Activated naive CD4-positive, alpha-beta T cell treated with anti-CD3 and anti-CD28 coated beads, Interleukin-2, amount 50 U/mL, for 72 hours (primary cell): ENCODE measurements at regions not wholly inside any gene's neighbourhood (a gene's known extent, or its start where the extent isn't known, plus 50 kb on each side); places are given as distances from the start of the nearest gene placed in this dataset.
"Not testable (repeated sequence)": the region's sequence is repeated elsewhere in the genome, so short reads cannot be mapped to it uniquely, and the experiment has no call there.

Source experiments
- ATAC-seq, 2 donors: fragments of 150-1000 bp; cut with Tn5 transposase; 2 replicates each; pipeline ENCODE4 v1.10.0; 2021; ENCODE audit warnings: mild to moderate bottlenecking in 2 of 2, moderate library complexity in 2 of 2
- DNase-seq, 2 donors: peaks; one replicate each; pipeline ENCODE4 v3.0.0; 2021 to 2022; ENCODE audit warnings: low spot score in 2 of 2
- H3K27ac Mint-ChIP-seq, 2 donors: one replicate each; pipeline ENCODE4 v1.8.0; 2022; ENCODE audit warnings: mild to moderate bottlenecking in 2 of 2, mixed read lengths in 2 of 2
- H3K36me3 Mint-ChIP-seq, 2 donors: one replicate each; pipeline ENCODE4 v1.8.0; 2022; ENCODE audit warnings: mixed read lengths in 2 of 2
- H3K9me3 Mint-ChIP-seq, 2 donors: one replicate each; pipeline ENCODE4 v1.8.0; 2022; ENCODE audit warnings: mixed read lengths in 2 of 2

DNA sequence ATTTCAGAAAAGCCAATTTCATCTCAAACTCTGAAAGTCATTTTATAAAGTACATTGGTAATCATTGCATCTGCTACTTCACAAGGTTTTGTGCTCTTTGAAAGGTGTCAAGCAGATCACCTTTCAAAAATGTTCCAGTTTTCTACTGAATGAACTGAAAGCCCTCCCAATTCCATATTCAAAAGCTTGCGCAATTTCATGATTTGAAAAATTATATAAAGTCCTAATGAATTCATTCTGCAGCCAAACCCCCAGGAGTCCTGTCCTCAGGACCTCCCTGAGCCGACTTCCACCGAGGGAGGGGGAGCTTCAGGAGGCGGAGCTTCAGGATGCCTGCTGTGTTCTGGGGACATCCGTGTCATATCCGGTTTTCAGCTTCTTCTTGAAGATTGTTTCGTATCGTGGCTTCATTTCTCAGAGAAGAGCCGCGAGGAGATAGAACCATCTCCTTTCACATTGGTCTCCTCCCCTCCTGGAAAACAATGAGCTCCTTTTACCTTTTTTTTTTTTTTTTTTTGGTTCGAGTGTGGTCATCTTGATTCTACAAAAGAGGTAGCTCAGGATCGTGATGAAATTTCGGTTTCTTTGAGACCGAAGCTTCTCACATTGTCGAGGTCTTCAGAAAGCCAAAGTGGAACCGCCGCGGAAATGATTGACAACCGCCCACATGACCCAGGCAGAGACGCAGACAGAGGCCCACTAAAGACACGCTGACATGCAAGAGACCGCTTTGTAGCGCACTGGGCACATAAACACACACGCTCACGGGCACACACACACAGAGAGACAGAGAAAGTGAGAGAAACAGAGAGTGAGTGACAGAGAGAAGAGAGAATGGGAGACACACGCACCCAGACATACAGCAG is 553.8 kb upstream of the ZNF337 start:
- not testable (repeated sequence) for H3K36me3 Mint-ChIP-seq, ATAC-seq, H3K27ac Mint-ChIP-seq, H3K9me3 Mint-ChIP-seq, DNase-seq

DNA sequence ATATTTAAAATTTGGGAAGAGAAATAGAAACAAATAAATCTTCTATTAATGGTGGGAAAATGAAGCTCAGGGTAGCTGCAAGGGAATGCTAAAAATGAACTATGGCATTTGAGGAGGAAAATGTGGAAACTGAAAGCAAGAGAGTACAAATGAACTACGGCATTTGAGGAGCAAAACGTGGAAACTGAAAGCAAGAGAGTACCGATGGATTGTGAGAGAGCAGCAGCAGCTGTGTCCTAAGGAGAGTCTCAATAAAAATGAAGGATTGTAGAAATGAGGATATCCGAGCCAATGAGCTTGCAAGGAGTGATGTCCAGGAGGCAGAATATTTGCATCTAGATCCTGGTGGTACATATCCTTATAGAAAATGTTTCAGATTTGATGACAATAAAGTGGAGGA is 547.1 kb upstream of the ZNF337 start:
- peaks cover 14 to 16% of the 10 kb centered on the region in 2 donors for H3K9me3 Mint-ChIP-seq
- ATAC-seq (no peak), DNase-seq (no peak)
- H3K36me3 Mint-ChIP-seq: peaks cover 10 to 13% of the 10 kb centered on the region in 2 donors
- no peak overlapping the region for H3K27ac Mint-ChIP-seq

DNA sequence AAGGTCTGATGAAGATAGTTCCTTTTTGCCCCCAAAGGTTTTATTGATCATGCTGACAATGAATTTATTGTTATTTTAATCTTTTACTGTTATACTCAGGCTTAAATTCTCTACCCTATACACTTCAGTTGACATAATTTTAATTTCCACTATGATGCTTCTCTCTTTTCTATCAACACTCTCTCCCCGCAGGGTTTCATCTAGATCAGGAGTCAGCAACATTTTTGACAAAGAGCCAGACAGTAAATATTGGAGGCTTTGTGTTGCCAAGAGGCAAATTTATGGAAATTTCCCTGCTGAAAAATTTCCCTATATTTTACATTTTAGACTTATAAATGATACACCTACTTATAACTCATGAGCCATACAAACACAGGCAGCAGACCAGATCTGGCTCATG is 524.0 kb upstream of the ZNF337 start:
- DNase-seq, ATAC-seq, H3K36me3 Mint-ChIP-seq, H3K9me3 Mint-ChIP-seq, H3K27ac Mint-ChIP-seq: not testable (repeated sequence)

DNA sequence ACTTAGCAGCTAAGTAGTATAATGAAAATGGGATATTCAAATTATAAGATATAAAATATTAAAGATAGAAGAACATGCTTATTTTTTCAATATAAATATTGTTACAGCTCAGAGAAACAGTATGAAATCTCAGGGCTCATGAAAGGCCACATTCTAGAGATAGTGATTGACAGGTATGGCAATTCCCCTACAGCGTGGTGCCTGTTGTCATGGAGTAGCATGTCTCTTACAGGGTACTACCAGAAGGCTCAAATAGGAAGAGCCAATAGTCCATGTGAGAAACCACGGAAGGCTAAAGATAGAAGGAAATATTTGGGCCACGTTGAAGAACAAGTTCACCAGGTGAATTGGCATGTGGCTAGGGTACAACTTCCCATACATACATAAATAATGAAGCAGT is 522.9 kb upstream of the ZNF337 start:
- H3K9me3 Mint-ChIP-seq, H3K27ac Mint-ChIP-seq, H3K36me3 Mint-ChIP-seq, ATAC-seq, DNase-seq: not testable (repeated sequence)

DNA sequence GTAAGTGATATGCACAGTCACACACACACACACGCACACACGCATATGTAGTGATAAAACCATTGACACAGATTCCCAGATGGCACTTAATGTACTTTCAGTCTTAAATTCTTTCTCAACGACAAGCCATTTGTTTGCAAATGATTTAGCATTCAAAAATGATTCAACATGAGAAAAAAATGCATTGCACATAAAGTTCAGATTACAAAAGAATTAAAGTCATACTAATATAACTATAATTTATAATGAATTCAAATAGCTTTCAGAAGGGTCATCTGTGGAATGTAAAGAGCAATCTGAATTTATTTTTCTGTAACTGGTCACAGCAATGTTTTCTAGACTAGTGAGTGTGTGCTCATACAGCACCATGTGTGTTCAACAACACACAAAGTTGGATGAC is 521.6 kb upstream of the ZNF337 start:
- Mint-ChIP-seq H3K36me3 (no peaks in the 10 kb centered on the region), H3K9me3 (peaks cover 7 to 12% of the 10 kb centered on the region in 2 donors), H3K27ac (no peak overlapping the region)
- DNase-seq (no peak), ATAC-seq (no peak)

DNA sequence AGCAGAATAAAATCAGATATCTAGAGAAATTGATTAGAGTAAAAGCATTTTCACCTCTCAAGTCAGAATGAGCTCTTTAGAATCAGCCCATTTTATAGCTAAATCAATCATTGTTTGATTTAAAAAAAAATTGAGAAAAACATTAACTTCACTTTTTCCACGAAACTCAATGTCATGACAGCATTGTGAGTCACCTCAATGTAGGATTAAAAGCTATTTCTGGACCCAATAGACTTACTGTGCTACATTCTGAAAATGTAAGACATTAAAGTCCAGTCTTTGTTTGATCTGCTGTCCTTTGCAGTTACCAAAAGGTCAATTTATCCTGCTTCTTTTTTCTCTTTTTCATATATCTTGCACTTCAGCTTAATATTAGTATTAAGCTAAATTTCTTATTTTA is 519.4 kb upstream of the ZNF337 start:
- H3K9me3 Mint-ChIP-seq: peaks cover 3 to 6% of the 10 kb centered on the region in 2 donors
- ATAC-seq (peak in 1 of 2 donors; percentile 48), DNase-seq (no peak)
- H3K27ac Mint-ChIP-seq: no peak overlapping the region
- no peaks in the 10 kb centered on the region for H3K36me3 Mint-ChIP-seq

DNA sequence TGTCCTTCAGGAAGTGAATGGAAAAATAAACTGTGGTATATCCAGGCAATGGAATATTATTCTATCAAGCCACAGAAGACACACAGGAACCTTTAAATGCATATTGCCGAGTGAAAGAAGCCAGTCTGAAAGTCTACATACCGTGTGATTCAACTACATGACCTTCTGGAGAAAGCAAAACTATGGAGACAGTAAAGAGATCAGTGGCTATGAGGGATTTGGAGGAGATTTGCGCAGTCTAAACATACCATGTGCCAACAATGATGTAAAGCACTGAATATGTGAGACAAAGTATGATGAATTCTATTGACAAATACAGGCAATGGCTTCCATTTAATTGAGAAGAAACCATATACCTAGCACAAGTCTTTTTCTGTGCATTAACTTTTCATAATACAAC is 518.3 kb upstream of the ZNF337 start:
- ATAC-seq (no peak), DNase-seq (no peak)
- Mint-ChIP-seq H3K36me3 (no peaks in the 10 kb centered on the region), H3K9me3 (peaks cover 3 to 6% of the 10 kb centered on the region in 2 donors), H3K27ac (no peak overlapping the region)

DNA sequence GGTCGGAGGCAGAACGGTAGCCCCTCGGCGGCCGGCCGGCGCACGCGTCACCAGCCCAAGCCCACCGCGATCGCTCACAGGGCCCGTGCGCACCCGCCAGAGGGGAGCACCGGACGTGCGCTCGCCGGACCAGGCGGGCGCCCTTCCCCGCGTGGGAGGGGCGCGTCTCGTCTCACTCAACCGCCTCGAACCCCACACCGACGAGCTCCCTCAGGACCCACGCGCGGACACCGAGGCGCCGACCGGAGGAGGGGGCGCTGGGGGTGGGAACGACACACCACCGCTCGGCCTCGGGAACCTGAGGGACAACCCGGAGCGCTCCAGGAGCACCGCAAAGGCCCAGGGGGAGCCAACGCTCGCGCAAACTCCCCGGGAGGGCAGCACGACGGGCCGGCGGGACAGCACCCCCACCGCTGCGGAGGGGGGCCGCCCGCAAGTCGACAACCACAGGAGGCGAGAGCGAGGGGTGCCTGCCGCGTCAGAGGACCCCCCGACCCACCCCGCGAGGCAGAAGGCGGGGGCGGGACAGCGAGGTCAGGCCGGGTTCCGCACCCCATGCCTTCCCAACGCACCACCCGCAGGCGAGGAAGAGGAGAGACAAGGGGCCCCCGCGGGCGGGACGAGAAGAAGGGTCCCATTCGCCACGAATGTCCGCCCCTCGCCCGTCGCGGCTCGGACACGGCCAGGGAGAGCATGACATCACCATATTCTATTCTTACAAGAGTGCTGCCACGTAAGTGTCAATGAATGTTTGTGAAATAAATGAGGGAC is 512.7 kb upstream of the ZNF337 start:
- peak in 1 of 2 donors; percentile 12 for DNase-seq
- H3K36me3 Mint-ChIP-seq: peaks cover 0 to 5% of the 10 kb centered on the region in 2 donors
- H3K9me3 Mint-ChIP-seq: peaks cover 0 to 6% of the 10 kb centered on the region in 2 donors
- peak; percentile 22 to 30 for ATAC-seq
- H3K27ac Mint-ChIP-seq: no peak overlapping the region

DNA sequence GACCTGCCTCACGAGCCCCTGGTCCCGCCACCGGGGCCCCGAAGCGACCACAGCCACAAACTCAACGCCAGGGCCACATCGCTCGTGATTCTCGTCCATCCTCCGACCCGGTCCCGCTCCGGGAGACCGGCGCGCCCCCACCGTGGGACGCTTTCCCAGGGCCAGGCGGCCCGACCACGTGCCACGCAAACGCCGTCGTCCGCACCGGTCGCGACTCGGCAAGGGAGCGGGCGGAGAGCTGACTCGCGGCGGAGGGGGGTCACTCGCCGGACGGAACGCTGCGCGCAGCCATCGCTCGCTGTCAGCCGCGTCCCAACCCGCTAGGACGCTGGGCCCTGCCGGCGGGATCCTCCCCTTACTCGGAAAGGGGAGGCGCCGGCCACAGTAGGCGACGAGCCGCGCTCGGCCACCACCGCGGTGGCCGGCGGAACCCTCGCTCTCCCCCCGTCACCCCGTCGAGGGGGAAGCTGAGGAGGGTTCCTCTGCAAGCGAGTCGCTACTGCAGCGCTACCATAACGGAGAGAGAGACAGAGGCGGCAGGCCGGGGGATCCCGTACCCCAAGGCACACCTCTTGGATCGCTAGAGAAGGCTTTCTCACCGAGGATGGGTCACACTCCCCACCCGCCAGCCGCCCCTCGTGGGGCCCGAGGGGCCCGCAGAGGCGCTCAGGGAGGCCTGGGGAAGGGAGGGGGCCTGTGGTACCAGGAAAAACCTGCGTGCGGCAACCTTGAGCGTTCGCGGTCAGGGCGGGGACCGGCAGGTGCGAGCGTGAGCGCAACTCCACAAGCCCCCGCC is 511.8 kb upstream of the ZNF337 start:
- H3K27ac Mint-ChIP-seq: no peak overlapping the region
- peaks cover 0 to 5% of the 10 kb centered on the region in 2 donors for H3K9me3 Mint-ChIP-seq
- DNase-seq (peak; percentile 32 to 55), ATAC-seq (peak; percentile 73 to 75)
- peaks cover 0 to 5% of the 10 kb centered on the region in 2 donors for H3K36me3 Mint-ChIP-seq

DNA sequence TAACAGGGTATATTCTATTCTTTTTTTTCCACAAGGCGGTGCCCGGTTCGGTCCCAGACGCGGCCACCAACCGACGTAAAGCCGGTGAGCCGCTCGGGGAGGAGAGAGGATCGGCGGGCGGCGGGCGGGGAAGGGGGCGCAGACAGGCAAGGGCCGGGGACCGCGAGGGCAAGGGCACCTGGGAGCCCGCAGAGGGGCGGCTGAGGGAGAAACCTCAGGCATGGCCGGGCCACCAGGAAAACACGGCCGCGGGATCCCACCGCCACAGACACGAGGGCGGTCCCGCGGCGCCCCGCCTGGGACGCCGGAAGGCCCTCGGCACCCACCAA is 511.3 kb upstream of the ZNF337 start:
- not testable (repeated sequence) for ATAC-seq, H3K9me3 Mint-ChIP-seq, H3K27ac Mint-ChIP-seq, H3K36me3 Mint-ChIP-seq
- DNase-seq: peak in 1 of 2 donors; percentile 20

DNA sequence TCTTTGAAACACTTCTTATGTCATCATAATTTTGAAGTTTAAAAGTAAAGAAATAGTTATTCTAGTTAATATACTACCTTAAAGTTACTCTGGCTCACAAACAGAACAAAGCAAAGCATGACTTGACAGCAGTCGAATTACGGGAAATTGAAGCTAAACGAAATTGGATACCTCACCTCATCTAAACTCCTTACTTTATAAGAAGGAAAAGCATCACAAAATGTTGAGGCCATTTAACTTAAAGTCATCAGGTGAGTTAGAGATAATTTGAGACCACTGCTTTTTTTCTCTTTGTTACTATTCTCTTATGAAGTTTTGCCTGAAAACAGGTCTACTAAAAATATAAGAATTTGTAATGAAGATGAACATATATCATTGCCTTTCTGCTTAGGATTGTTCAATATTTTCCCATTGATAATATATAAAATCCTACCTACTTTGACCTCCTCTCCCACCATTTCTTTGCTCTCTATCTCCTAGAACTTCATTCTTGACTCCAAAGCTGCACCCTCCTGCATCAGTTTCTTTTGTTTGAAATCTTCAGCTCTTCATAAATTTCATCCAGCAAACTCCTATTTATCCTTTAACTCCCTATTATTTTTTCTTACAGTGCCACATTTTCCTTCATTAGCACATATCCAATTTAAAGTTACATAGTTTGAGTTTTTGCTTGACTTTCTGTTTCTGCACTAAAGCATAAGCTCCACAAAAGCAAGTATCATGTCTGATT is 510.7 kb upstream of the ZNF337 start:
- Mint-ChIP-seq H3K9me3 (no peaks in the 10 kb centered on the region), H3K27ac (no peak overlapping the region), H3K36me3 (peaks cover 0 to 15% of the 10 kb centered on the region in 2 donors)
- no peak for ATAC-seq
- DNase-seq: no peak

DNA sequence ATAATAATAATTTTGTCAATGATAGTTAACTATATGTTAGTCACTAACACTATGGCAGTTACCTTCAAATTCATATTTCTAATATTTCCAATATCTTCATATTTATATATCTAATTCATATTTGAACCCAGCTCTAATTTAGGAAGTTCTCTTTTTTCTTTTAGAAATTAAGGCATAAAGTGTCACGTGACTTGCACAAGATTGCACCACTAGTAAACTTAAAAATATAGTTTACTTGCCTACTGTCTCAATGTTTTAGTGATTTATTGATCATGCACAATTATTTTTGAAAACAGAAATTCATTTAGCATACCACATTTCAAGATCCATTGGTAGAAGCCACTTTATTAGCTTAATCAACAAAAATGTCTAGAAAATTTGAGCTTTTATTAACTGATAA is 508.7 kb upstream of the ZNF337 start:
- no peak overlapping the region for H3K27ac Mint-ChIP-seq
- peaks cover 0 to 2% of the 10 kb centered on the region in 2 donors for H3K9me3 Mint-ChIP-seq
- DNase-seq: no peak
- peaks cover 8 to 15% of the 10 kb centered on the region in 2 donors for H3K36me3 Mint-ChIP-seq
- ATAC-seq: no peak

DNA sequence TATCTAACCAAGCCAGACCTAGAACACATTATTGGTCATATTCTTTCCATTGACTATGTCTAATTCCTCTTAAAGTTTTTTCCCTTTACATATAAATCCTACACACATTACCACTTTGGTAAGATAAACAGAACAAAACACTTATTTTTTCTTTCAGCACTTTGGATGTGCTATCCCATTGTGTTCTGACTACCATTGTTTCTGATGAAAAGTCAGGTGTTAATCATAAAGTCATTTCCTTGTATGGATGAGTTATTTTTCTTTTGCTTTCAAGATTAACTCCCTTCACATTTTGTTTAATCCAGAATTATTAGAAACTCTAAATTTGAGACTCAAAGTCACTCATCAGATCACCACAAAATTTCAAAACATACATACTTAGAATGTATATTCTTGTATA is 504.4 kb upstream of the ZNF337 start:
- peaks cover 10 to 11% of the 10 kb centered on the region in 2 donors for H3K36me3 Mint-ChIP-seq
- not testable (repeated sequence) for DNase-seq, H3K9me3 Mint-ChIP-seq, ATAC-seq, H3K27ac Mint-ChIP-seq

DNA sequence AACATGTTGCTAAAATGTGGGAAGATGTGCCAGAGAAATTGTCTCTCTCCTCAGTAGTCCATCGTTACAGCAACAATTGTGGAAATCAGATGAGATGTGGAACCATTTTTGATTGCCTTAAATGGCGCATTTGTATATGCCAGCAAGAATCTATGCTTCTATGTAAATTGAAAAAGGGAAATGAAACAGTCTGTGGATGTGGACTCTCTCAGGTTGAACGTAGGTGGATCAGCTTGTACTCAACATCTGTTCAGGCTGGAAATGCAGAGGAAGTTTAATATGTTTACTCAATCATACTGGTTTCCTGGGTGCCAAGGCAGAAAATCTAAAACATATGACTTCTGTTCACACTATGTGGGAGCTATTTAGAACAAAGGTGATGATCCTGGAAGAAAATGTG is 490.7 kb upstream of the ZNF337 start:
- H3K36me3 Mint-ChIP-seq, H3K9me3 Mint-ChIP-seq, DNase-seq, H3K27ac Mint-ChIP-seq, ATAC-seq: not testable (repeated sequence)

DNA sequence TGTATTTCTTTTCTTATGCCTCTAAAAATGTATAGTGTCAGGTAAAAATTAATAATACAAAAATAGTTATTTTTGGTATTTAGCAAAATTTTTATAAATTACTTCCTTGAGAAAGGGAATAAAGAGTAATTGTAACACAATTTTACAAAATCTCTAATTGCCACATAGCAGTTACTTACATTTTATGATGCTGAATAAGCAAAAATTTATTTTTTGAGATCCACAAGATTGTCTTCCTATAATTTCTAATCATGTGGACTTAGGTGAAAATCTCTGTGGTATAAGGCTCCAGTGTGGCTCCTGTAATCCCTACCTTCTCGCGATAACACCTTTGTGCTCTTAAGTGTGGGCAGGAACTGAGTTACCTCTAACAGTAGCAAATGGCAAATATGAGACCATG is 487.1 kb upstream of the ZNF337 start:
- not testable (repeated sequence) for H3K27ac Mint-ChIP-seq, ATAC-seq, H3K36me3 Mint-ChIP-seq, H3K9me3 Mint-ChIP-seq, DNase-seq

DNA sequence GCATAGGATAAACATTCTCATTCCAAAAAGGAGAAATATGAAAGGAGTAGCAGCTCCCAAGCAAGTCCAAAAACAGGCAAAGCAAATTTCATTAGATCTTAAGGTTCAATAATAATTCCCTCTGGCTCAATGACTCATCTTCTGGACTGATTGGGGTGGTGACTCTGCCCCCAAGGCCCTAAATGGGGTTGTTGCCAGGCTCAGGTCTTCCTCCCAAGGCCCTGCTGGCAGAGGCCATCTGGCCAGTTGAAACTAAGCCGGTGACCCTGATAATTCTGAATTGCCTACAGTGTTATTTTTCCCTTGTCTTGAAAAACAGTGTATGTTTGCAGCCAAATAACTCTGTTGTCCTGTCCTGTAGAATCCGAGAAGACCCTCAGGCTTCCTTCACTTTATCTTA is 484.7 kb upstream of the ZNF337 start:
- not testable (repeated sequence) for H3K9me3 Mint-ChIP-seq, H3K27ac Mint-ChIP-seq, DNase-seq, ATAC-seq, H3K36me3 Mint-ChIP-seq
